RWPE2 (cell line): ENCODE measurements at regions not wholly inside any gene's neighbourhood (a gene's known extent, or its start where the extent isn't known, plus 50 kb on each side); places are given as distances from the start of the nearest gene placed in this dataset.

Experiments
- ATAC-seq: fragments of 200-7000 bp; cut with Tn5 transposase; 3 replicates; pipeline ENCODE4 v1.9.1; 2021; ENCODE audit warnings: low read depth
- DNase-seq: peaks from one replicate; pipeline ENCODE4 v3.0.0-alpha.2; 2020; ENCODE audit warnings: low spot score
- H3K27ac ChIP-seq: fragments of 450-650 bp; 2 replicates; pipeline ENCODE4 v1.5.1; 2017; ENCODE audit warnings: mild to moderate bottlenecking; ENCODE audit not compliant: poor library complexity, severe bottlenecking
- H3K27me3 ChIP-seq: fragments of 250-450 bp; sonication (Bioruptor Pico); 2 replicates; pipeline ENCODE4 v1.5.1; 2021; ENCODE audit warnings: mild to moderate bottlenecking, moderate library complexity; ENCODE audit not compliant: insufficient read depth, poor library complexity, severe bottlenecking
- H3K36me3 ChIP-seq: fragments of 250-450 bp; sonication (Bioruptor Pico); 2 replicates; pipeline ENCODE4 v1.5.1; 2020; ENCODE audit warnings: low read depth, mild to moderate bottlenecking, moderate library complexity
- H3K4me1 ChIP-seq: fragments of 250-450 bp; sonication (Bioruptor Pico); 2 replicates; pipeline ENCODE4 v1.5.1; 2021; ENCODE audit warnings: mild to moderate bottlenecking, moderate library complexity; ENCODE audit not compliant: insufficient read depth, poor library complexity, severe bottlenecking
- H3K4me3 ChIP-seq: fragments of 250-450 bp; sonication (Bioruptor Pico); 2 replicates; pipeline ENCODE4 v1.5.1; 2021; ENCODE audit warnings: mild to moderate bottlenecking, moderate library complexity; ENCODE audit not compliant: severe bottlenecking
- H3K9me3 ChIP-seq: fragments of 250-450 bp; sonication (Bioruptor Pico); 2 replicates; pipeline ENCODE4 v1.5.1; 2021; ENCODE audit warnings: mild to moderate bottlenecking, moderate library complexity; ENCODE audit not compliant: severe bottlenecking
- TF ChIP-seq, protein P1 (sequence below): fragments of 450-650 bp; IDR thresholded peaks from one replicate; pipeline ENCODE4 v1.5.1; 2017; ENCODE audit warnings: mild to moderate bottlenecking, moderate library complexity; ENCODE audit not compliant: poor library complexity, severe bottlenecking

GRCh38 chr21:23008601-23009202, 2010.5 kb downstream of the NCAM2 start:
- Histone ChIP-seq H3K27ac (no peak overlapping the region), H3K4me1 (no peaks in the 10 kb centered on the region), H3K27me3 (no peaks in the 10 kb centered on the region), H3K9me3 (no peaks in the 10 kb centered on the region), H3K36me3 (no peaks in the 10 kb centered on the region), H3K4me3 (no peak overlapping the region)
- DNase-seq (no peak), ATAC-seq (no peak)
- TF ChIP-seq, protein P1, sequence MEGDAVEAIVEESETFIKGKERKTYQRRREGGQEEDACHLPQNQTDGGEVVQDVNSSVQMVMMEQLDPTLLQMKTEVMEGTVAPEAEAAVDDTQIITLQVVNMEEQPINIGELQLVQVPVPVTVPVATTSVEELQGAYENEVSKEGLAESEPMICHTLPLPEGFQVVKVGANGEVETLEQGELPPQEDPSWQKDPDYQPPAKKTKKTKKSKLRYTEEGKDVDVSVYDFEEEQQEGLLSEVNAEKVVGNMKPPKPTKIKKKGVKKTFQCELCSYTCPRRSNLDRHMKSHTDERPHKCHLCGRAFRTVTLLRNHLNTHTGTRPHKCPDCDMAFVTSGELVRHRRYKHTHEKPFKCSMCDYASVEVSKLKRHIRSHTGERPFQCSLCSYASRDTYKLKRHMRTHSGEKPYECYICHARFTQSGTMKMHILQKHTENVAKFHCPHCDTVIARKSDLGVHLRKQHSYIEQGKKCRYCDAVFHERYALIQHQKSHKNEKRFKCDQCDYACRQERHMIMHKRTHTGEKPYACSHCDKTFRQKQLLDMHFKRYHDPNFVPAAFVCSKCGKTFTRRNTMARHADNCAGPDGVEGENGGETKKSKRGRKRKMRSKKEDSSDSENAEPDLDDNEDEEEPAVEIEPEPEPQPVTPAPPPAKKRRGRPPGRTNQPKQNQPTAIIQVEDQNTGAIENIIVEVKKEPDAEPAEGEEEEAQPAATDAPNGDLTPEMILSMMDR: no peak

- H3K9me3 ChIP-seq: no peaks in the 10 kb centered on the region
- H3K4me1 ChIP-seq: no peaks in the 10 kb centered on the region
- no peak for DNase-seq
- TF ChIP-seq, protein P1: no peak
- ATAC-seq: no peak
- H3K36me3 ChIP-seq: no peaks in the 10 kb centered on the region
- no peak overlapping the region for H3K27ac ChIP-seq
- no peaks in the 10 kb centered on the region for H3K27me3 ChIP-seq
- H3K4me3 ChIP-seq: no peak overlapping the region
Observed at GRCh38 chr21:23009360-23009759, 2011.2 kb downstream of the NCAM2 start.

DNA sequence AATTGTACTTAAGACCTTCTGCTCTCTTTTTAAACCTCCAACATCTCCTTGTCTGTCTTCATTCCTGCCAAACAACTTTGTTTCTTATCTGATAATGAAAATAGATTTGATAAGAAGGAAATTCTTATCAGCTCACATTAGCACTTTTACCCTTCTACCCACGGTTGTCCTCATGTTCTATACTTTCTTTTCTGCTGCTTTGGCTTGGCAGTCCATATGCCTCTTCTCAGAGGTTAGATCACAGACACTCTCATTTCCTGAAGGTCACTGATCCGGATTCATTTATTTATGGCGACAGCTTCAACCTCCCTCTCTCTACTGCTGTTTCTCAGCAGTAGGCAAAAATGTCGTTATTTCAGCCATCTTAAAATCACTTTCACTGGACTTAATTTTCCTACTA, 2015.8 kb downstream of the NCAM2 start:
- ATAC-seq: no peak
- no peak for DNase-seq
- no peaks in the 10 kb centered on the region for H3K9me3 ChIP-seq
- no peaks in the 10 kb centered on the region for H3K36me3 ChIP-seq
- H3K4me1 ChIP-seq: no peaks in the 10 kb centered on the region
- no peaks in the 10 kb centered on the region for H3K27me3 ChIP-seq
- TF ChIP-seq, protein P1: no peak
- no peak overlapping the region for H3K4me3 ChIP-seq
- H3K27ac ChIP-seq: no peak overlapping the region

GRCh38 chr21:23016617-23017016, 2018.4 kb downstream of the NCAM2 start:
- Histone ChIP-seq H3K4me1 (no peaks in the 10 kb centered on the region), H3K9me3 (no peaks in the 10 kb centered on the region), H3K36me3 (no peaks in the 10 kb centered on the region), H3K27ac (no peak overlapping the region), H3K4me3 (no peak overlapping the region), H3K27me3 (no peaks in the 10 kb centered on the region)
- ATAC-seq: peak; percentile 50; the same call in 1 of the 3 replicates
- TF ChIP-seq, protein P1: peak; percentile 44
- DNase-seq: no peak

GRCh38 chr21:23017989-23018388, 2019.8 kb downstream of the NCAM2 start:
- H3K27me3 ChIP-seq: no peaks in the 10 kb centered on the region
- H3K9me3 ChIP-seq: no peaks in the 10 kb centered on the region
- TF ChIP-seq, protein P1: no peak
- ATAC-seq (no peak), DNase-seq (no peak)
- no peak overlapping the region for H3K27ac ChIP-seq
- no peak overlapping the region for H3K4me3 ChIP-seq
- H3K4me1 ChIP-seq: no peaks in the 10 kb centered on the region
- H3K36me3 ChIP-seq: no peaks in the 10 kb centered on the region
